Esophagus squamous epithelium (tissue), 5 donors: ENCODE measurements at regions not wholly inside any gene's neighbourhood (a gene's known extent, or its start where the extent isn't known, plus 50 kb on each side); places are given as distances from the start of the nearest gene placed in this dataset.

Experiments used
- DNase-seq: peaks from one replicate; lab custom pipeline; 2025; lab: John Stamatoyannopoulos, UW
- H3K27ac ChIP-seq, 4 donors: fragments of 200-600 bp; sonication (generic); one replicate each; pipeline ENCODE4 v1.5.1; 2016 to 2019; ENCODE audit warnings: mild to moderate bottlenecking in 1 of 4
- H3K27me3 ChIP-seq, 4 donors: fragments of 200-600 bp; sonication (generic); 1 replicate in 3 of 4; 2 replicates in 1 of 4; pipeline versions ENCODE4 v1.5.1 to v1.6.0; 2017 to 2021; ENCODE audit warnings: antibody characterized with exemption in 1 of 4
- H3K36me3 ChIP-seq, 3 donors: fragments of 200-600 bp; sonication (generic); one replicate each; pipeline ENCODE4 v1.5.1; 2016 to 2019
- H3K4me1 ChIP-seq, 3 donors: fragments of 200-600 bp; sonication (generic); one replicate each; pipeline ENCODE4 v1.5.1; 2017 to 2019
- H3K4me3 ChIP-seq, 4 donors: fragments of 200-600 bp; sonication (generic); 1 replicate in 3 of 4; 2 replicates in 1 of 4; pipeline ENCODE4 v1.5.1; 2016 to 2019; ENCODE audit warnings: mild to moderate bottlenecking in 2 of 4, moderate library complexity in 1 of 4
- H3K9me3 ChIP-seq, 3 donors: fragments of 200-600 bp; sonication (generic); one replicate each; pipeline ENCODE4 v1.5.1; 2016 to 2019
- POLR2A ChIP-seq, 4 donors: fragments of 450-650 bp; IDR thresholded peaks; one replicate each; pipeline ENCODE4 v1.6.1; 2017; ENCODE audit warnings: antibody characterized with exemption in 4 of 4, mild to moderate bottlenecking in 4 of 4, moderate library complexity in 3 of 4
- WGBS, 2 donors: methylation state at CpG; one replicate each; pipeline ENCODE4 v1.1.5; 2018; 5-methylcytosine and 5-hydroxymethylcytosine counted together
- intact Hi-C: fragments of 100-400 bp; cut with DNase I; formaldehyde crosslinking; loops from one replicate; pipeline ENCODE4 v1.15.0; 2022
- TF ChIP-seq, protein P1 (sequence below), 6 experiments: fragments of 450-650 bp in 4 of 6; fragments of 200-600 bp in 2 of 6; sonication (generic) in 2 of 6; IDR thresholded peaks; one replicate each; pipeline ENCODE4 v1.5.1; 2016 to 2019; ENCODE audit warnings: antibody characterized with exemption in 6 of 6, mild to moderate bottlenecking in 4 of 6, moderate library complexity in 4 of 6
- donor health status: DM: yes; HTN: yes; CAD: no.

DNA sequence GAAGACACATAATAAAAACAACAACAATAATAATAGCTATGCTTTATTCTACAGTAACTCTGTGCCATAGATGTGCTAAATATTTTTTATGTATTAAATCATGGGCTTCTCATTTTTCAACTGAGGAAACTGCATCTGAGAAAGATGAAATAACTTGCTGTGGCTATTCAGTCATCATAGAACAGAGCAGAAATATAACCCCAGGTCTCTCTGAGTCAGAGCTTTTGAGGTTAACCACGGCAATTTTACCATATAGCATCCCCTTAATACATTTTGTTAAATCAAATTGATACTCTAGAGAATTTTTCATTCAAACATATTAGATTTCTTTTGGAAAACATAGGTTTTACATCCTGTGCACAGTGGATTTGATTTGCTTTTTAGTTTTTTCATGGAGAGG is 586.6 kb upstream of the KLHL29 start:
- DNase-seq: no peak
- no peak overlapping the region for H3K4me3 ChIP-seq
- no peaks in the 10 kb centered on the region for H3K36me3 ChIP-seq
- no peaks in the 10 kb centered on the region for H3K4me1 ChIP-seq
- intact Hi-C loops: no loop called here
- H3K27me3 ChIP-seq: no peaks in the 10 kb centered on the region
- no peak overlapping the region for H3K27ac ChIP-seq
- WGBS, 2 donors: 45 to 54% methylated on average over 1 of the region's 1 CpG
- TF ChIP-seq POLR2A (IDR thresholded peaks at IDR 0.05): no peak
- TF ChIP-seq, protein P1, sequence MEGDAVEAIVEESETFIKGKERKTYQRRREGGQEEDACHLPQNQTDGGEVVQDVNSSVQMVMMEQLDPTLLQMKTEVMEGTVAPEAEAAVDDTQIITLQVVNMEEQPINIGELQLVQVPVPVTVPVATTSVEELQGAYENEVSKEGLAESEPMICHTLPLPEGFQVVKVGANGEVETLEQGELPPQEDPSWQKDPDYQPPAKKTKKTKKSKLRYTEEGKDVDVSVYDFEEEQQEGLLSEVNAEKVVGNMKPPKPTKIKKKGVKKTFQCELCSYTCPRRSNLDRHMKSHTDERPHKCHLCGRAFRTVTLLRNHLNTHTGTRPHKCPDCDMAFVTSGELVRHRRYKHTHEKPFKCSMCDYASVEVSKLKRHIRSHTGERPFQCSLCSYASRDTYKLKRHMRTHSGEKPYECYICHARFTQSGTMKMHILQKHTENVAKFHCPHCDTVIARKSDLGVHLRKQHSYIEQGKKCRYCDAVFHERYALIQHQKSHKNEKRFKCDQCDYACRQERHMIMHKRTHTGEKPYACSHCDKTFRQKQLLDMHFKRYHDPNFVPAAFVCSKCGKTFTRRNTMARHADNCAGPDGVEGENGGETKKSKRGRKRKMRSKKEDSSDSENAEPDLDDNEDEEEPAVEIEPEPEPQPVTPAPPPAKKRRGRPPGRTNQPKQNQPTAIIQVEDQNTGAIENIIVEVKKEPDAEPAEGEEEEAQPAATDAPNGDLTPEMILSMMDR (IDR thresholded peaks at IDR 0.05): no peak
- H3K9me3 ChIP-seq: no peaks in the 10 kb centered on the region

DNA sequence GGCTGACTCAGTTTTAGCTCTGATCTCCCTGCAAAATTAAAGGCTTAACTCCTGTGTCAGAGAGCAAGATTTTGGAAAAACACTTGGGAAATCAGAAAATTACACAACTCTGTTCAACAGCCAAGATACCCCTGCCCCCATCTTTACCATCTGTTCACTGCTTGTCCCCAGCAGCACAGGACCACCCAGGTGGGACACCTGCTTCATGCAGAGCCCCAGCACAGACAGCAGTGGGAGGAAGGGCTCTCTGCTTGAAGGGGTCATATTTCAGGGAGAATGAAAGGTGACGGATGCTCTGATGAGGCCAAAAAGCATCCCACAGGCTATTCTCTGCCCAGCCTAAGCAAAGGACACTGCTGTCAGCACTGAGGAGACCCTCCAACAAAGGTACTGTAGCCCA is 584.6 kb upstream of the KLHL29 start:
- Histone ChIP-seq H3K36me3 (no peaks in the 10 kb centered on the region), H3K9me3 (no peaks in the 10 kb centered on the region), H3K4me3 (no peak overlapping the region), H3K27me3 (no peaks in the 10 kb centered on the region), H3K4me1 (no peaks in the 10 kb centered on the region), H3K27ac (no peak overlapping the region)
- no peak for DNase-seq
- intact Hi-C loops: no loop called here
- WGBS, 2 donors: 100% methylated on average over 1 of the region's 1 CpG; no CpG with 5 or more reads in 1 of the 2 donors
- TF ChIP-seq, protein P1 (IDR thresholded peaks at IDR 0.05): no peak
- no peak for TF ChIP-seq POLR2A (IDR thresholded peaks at IDR 0.05)

DNA sequence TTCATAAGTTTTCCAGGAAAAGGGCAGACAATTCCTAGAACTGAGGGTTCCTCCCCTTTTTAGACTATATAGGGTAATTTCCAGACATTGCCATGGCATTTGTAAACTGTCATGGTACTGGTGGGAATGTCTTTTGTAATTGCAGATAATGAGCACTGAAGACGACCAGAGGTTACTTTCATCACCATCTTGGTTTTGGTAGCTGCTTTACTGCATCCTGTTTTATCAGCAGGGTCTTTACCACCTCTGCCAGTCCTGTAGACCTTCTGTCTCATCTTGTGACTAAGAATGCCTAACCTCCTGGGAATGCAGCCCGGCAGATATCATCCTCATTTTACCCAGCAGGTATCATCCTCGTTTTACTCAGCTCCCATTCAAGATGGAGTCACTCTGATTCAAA is 583.9 kb upstream of the KLHL29 start:
- TF ChIP-seq, protein P1 (IDR thresholded peaks at IDR 0.05): no peak
- TF ChIP-seq POLR2A (IDR thresholded peaks at IDR 0.05): no peak
- no peak for DNase-seq
- H3K27me3 ChIP-seq: no peaks in the 10 kb centered on the region
- no peaks in the 10 kb centered on the region for H3K4me1 ChIP-seq
- intact Hi-C loops: no loop called here
- H3K36me3 ChIP-seq: no peaks in the 10 kb centered on the region
- 43 to 59% methylated on average over 3 of the region's 3 CpGs for WGBS, 2 donors
- no peak overlapping the region for H3K27ac ChIP-seq
- H3K4me3 ChIP-seq: no peak overlapping the region
- H3K9me3 ChIP-seq: peaks cover 0 to 4% (median 0%) of the 10 kb centered on the region in 3 donors

DNA sequence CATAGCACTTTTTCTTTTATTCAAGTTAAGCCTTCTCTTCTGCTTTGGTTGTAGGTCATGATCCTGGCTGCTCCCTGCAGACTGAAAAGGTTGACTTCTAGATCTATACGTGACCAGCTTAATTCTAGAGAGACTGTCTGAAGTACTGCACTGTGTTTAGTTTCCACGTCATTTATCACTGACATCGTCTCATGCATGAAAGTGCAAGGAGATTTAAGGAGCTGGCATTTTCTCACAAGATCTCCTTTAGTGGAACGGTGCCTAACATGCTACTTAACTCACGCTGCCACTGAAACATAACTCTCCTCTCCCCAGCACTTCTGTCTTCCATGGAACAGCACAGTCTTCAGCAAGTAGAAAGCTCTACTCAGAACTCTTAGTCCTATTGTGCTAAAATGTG is 583.0 kb upstream of the KLHL29 start:
- no peak for TF ChIP-seq POLR2A (IDR thresholded peaks at IDR 0.05)
- TF ChIP-seq, protein P1 (IDR thresholded peaks at IDR 0.05): no peak
- H3K36me3 ChIP-seq: no peaks in the 10 kb centered on the region
- no peaks in the 10 kb centered on the region for H3K4me1 ChIP-seq
- no peaks in the 10 kb centered on the region for H3K27me3 ChIP-seq
- 55 to 79% methylated on average over 5 of the region's 5 CpGs for WGBS, 2 donors
- no peak for DNase-seq
- H3K9me3 ChIP-seq: peaks cover 0 to 4% (median 0%) of the 10 kb centered on the region in 3 donors
- H3K4me3 ChIP-seq: no peak overlapping the region
- intact Hi-C loops: no loop called here
- H3K27ac ChIP-seq: no peak overlapping the region

DNA sequence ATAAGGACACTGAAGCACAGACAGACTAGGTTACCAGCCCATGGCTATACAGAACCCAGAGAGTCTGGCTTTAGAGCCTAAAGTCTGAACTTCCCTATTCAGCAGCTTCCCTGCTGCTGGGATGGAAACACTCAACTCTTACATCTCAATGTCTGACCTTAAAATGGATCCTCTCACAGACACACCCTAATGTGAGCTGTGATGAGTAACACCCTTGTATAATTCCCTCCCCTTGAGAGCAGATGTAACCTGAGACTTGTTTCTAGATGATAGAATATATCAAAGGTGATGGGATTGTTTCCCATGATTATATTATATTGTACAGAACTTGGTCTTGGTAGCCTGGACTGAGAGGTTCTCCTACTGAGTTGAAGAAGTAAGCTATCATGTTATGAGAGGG is 577.1 kb upstream of the KLHL29 start:
- Histone ChIP-seq H3K9me3 (peaks cover 0 to 4% (median 0%) of the 10 kb centered on the region in 3 donors), H3K36me3 (no peaks in the 10 kb centered on the region), H3K27ac (no peak overlapping the region), H3K4me3 (no peak overlapping the region), H3K4me1 (no peaks in the 10 kb centered on the region), H3K27me3 (no peaks in the 10 kb centered on the region)
- no peak for TF ChIP-seq POLR2A (IDR thresholded peaks at IDR 0.05)
- TF ChIP-seq, protein P1 (IDR thresholded peaks at IDR 0.05): no peak
- no peak for DNase-seq
- intact Hi-C loops: no loop called here
